Liver (tissue), 8 donors: ENCODE measurements at regions not wholly inside any gene's neighbourhood (a gene's known extent, or its start where the extent isn't known, plus 50 kb on each side); places are given as distances from the start of the nearest gene placed in this dataset.

Source experiments
- DNase-seq: peaks from one replicate; pipeline ENCODE4 v3.0.0-alpha.2; 2017; ENCODE audit warnings: low spot score
- H3K27ac ChIP-seq, 2 donors: one replicate each; pipeline ENCODE4 v1.7.0; 2013; ENCODE audit warnings: inconsistent platforms in 2 of 2, low read length in 2 of 2, control low read depth in 1 of 2, low read depth in 1 of 2, mild to moderate bottlenecking in 1 of 2
- H3K27me3 ChIP-seq, 4 donors: one replicate each; pipeline versions ENCODE4 v1.6.1 to v1.7.0; 2013; ENCODE audit warnings: low read length in 3 of 4, inconsistent platforms in 1 of 4, mild to moderate bottlenecking in 1 of 4, moderate library complexity in 1 of 4; ENCODE audit not compliant: control insufficient read depth in 4 of 4, insufficient read depth in 4 of 4
- H3K36me3 ChIP-seq, 4 donors: one replicate each; pipeline versions ENCODE4 v1.6.1 to v1.7.0; 2013; ENCODE audit warnings: low read length in 3 of 4, mild to moderate bottlenecking in 3 of 4, low read depth in 1 of 4, moderate library complexity in 1 of 4; ENCODE audit not compliant: control insufficient read depth in 4 of 4, insufficient read depth in 3 of 4
- H3K4me1 ChIP-seq, 4 donors: one replicate each; pipeline versions ENCODE4 v1.6.1 to v1.7.0; 2013; ENCODE audit warnings: low read length in 3 of 4, mild to moderate bottlenecking in 3 of 4, moderate library complexity in 1 of 4; ENCODE audit not compliant: control insufficient read depth in 4 of 4, insufficient read depth in 4 of 4
- H3K4me3 ChIP-seq, 3 donors: one replicate each; pipeline versions ENCODE4 v1.6.1 to v1.7.0; 2013; ENCODE audit warnings: low read length in 3 of 3, control low read depth in 1 of 3, low read depth in 1 of 3, mild to moderate bottlenecking in 1 of 3
- H3K9ac ChIP-seq, 2 donors: one replicate each; pipeline ENCODE4 v1.7.0; 2013; ENCODE audit warnings: low read length in 2 of 2, mild to moderate bottlenecking in 2 of 2, moderate library complexity in 2 of 2, control low read depth in 1 of 2, low read depth in 1 of 2
- H3K9me3 ChIP-seq, 4 donors: one replicate each; pipeline versions ENCODE4 v1.6.1 to v1.7.0; 2013; ENCODE audit warnings: low read length in 3 of 4; ENCODE audit not compliant: control insufficient read depth in 4 of 4
- ATF3 ChIP-seq: IDR thresholded peaks from 2 replicates; pipeline ENCODE4 v1.6.1; 2016; ENCODE audit warnings: antibody characterized with exemption
- CTCF ChIP-seq: fragments of 150-350 bp; IDR thresholded peaks from 2 replicates; pipeline ENCODE4 v1.5.1; 2017; ENCODE audit warnings: improper control_type of control experiment, low read depth, low read length; ENCODE audit not compliant: missing input control
- EGR1 ChIP-seq, 2 donors: IDR thresholded peaks; 2 replicates each; pipeline ENCODE4 v1.6.1; 2016 to 2018; ENCODE audit warnings: antibody characterized with exemption in 2 of 2, low read depth in 2 of 2
- FOXA1 ChIP-seq: IDR thresholded peaks from 2 replicates; pipeline ENCODE4 v1.6.1; 2016; ENCODE audit warnings: antibody characterized with exemption
- FOXA2 ChIP-seq: IDR thresholded peaks from 2 replicates; pipeline ENCODE4 v1.6.1; 2016; ENCODE audit warnings: antibody characterized with exemption
- GABPA ChIP-seq, 2 donors: IDR thresholded peaks in 1 of 2; conservative IDR thresholded peaks in 1 of 2; 2 replicates each; pipeline ENCODE4 v1.6.1; 2016; ENCODE audit warnings: antibody characterized with exemption in 2 of 2, mild to moderate bottlenecking in 1 of 2, moderate library complexity in 1 of 2
- HNF4A ChIP-seq, 2 donors: conservative IDR thresholded peaks; 2 replicates each; pipeline ENCODE4 v1.6.1; 2016; ENCODE audit warnings: antibody characterized with exemption in 2 of 2, mild to moderate bottlenecking in 2 of 2
- HNF4G ChIP-seq: IDR thresholded peaks from 2 replicates; pipeline ENCODE4 v1.6.1; 2016; ENCODE audit warnings: antibody characterized with exemption
- JUND ChIP-seq, 2 donors: IDR thresholded peaks; 2 replicates each; pipeline ENCODE4 v1.6.1; 2016; ENCODE audit warnings: antibody characterized with exemption in 2 of 2
- MAX ChIP-seq: IDR thresholded peaks from 2 replicates; pipeline ENCODE4 v1.6.1; 2016; ENCODE audit warnings: antibody characterized with exemption
- RAD21 ChIP-seq, 2 donors: IDR thresholded peaks; 2 replicates each; pipeline ENCODE4 v1.6.1; 2016; ENCODE audit warnings: antibody characterized with exemption in 2 of 2, mild to moderate bottlenecking in 2 of 2
- RXRA ChIP-seq, 2 donors: IDR thresholded peaks; 2 replicates each; pipeline ENCODE4 v1.6.1; 2017 to 2018; ENCODE audit warnings: antibody characterized with exemption in 2 of 2, mild to moderate bottlenecking in 1 of 2
- SP1 ChIP-seq: IDR thresholded peaks from 2 replicates; pipeline ENCODE4 v1.6.1; 2018; ENCODE audit warnings: antibody characterized with exemption, mild to moderate bottlenecking
- TAF1 ChIP-seq: conservative IDR thresholded peaks from 2 replicates; pipeline ENCODE4 v1.6.1; 2016; ENCODE audit warnings: antibody characterized with exemption, mild to moderate bottlenecking
- YY1 ChIP-seq: IDR thresholded peaks from 2 replicates; pipeline ENCODE4 v1.6.1; 2016; ENCODE audit warnings: antibody characterized with exemption, mild to moderate bottlenecking
- ZBTB33 ChIP-seq: IDR thresholded peaks from 2 replicates; pipeline ENCODE4 v1.6.1; 2016; ENCODE audit warnings: antibody characterized with exemption
- WGBS: extraction: QIAGEN DNeasy Blood & Tissue Kit; methylation state at CpG from one replicate; pipeline ENCODE4 v1.1.7; 2013; 5-methylcytosine and 5-hydroxymethylcytosine counted together
- donor health status: healthy.
- donor health status: healthy.
- donor health status: healthy.
- donor health status: healthy.
- donor health status: healthy.

GRCh38 chr13:21901811-21902708 lies 231.2 kb downstream of the FGF9 start:
- Histone ChIP-seq H3K9me3 (no peaks in the 10 kb centered on the region), H3K27ac (no peak overlapping the region), H3K9ac (no peak overlapping the region), H3K4me3 (no peak overlapping the region), H3K4me1 (no peaks in the 10 kb centered on the region), H3K36me3 (no peaks in the 10 kb centered on the region), H3K27me3 (peaks cover 0 to 9% (median 0%) of the 10 kb centered on the region in 4 donors)
- no peak for DNase-seq
- TF ChIP-seq ZBTB33, result no peak
- TF ChIP-seq CTCF, result no peak
- no peak for TF ChIP-seq GABPA (IDR thresholded peaks at IDR 0.05 in 1 of 2, conservative IDR thresholded peaks at IDR 0.05 in 1 of 2)
- TF ChIP-seq RXRA (IDR thresholded peaks at IDR 0.05), result no peak
- TF ChIP-seq JUND (IDR thresholded peaks at IDR 0.05), result no peak
- TF ChIP-seq TAF1, result no peak
- no peak for TF ChIP-seq SP1
- 66% methylated on average over 14 of the region's 14 CpGs for WGBS

- H3K4me3 ChIP-seq, result no peak overlapping the region
- no peak for DNase-seq
- no peak overlapping the region for H3K9ac ChIP-seq
- no peak overlapping the region for H3K27ac ChIP-seq
- H3K36me3 ChIP-seq, result no peaks in the 10 kb centered on the region
- peaks cover 0 to 9% (median 0%) of the 10 kb centered on the region in 4 donors for H3K27me3 ChIP-seq
- H3K9me3 ChIP-seq, result no peaks in the 10 kb centered on the region
- TF ChIP-seq RXRA (IDR thresholded peaks at IDR 0.05), result no peak
- TF ChIP-seq RAD21 (IDR thresholded peaks at IDR 0.05), result no peak
- no peak for TF ChIP-seq YY1
- TF ChIP-seq FOXA2, result no peak
- no peak for TF ChIP-seq CTCF
- no peak for TF ChIP-seq FOXA1
- no peak for TF ChIP-seq HNF4A (conservative IDR thresholded peaks at IDR 0.05)
- no peak for TF ChIP-seq EGR1 (IDR thresholded peaks at IDR 0.05; ENCODE audit: low read depth in 2 of 2)
- TF ChIP-seq HNF4G, result no peak
- no peak for TF ChIP-seq SP1
- no peak for TF ChIP-seq ATF3
- no peak for TF ChIP-seq JUND (IDR thresholded peaks at IDR 0.05)
- TF ChIP-seq MAX, result no peak
- 65% methylated on average over 8 of the region's 8 CpGs for WGBS
- no peaks in the 10 kb centered on the region for H3K4me1 ChIP-seq
Observed at GRCh38 chr13:21902709-21903098, 231.8 kb downstream of the FGF9 start.
